ENCODE measurements at regions not wholly inside any gene's neighbourhood (a gene's known extent, or its start where the extent isn't known, plus 50 kb on each side); places are given as distances from the start of the nearest gene placed in this dataset.

DNA sequence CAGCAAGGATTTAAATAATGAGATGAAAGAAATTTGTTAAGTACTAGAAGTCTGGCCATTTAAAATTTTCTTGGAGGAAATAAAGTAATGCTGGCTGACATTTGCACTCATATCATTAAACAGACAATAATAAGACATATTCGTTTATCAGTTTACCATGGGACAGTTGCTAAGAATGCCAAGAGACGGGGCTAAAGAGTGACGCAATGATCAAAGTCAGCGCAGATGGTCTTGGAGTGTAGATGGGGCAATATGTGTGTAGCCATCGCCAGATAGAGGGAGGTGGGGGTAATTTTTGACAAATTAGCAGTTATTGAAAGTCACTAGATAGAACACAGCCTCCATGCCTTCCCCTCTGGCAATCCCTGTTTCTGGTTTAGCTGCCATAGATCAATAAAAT lies 413.2 kb upstream of the JAG1 start:
- H3K4me1 Mint-ChIP-seq, result no peaks in the 10 kb centered on the region
- no peaks in the 10 kb centered on the region for H3K27me3 Mint-ChIP-seq
- DNase-seq (no peak), ATAC-seq (no peak)
- H3K4me3 Mint-ChIP-seq, result no peak overlapping the region
- H3K9me3 Mint-ChIP-seq, result peaks cover 14 to 23% of the 10 kb centered on the region in 2 donors
- H3K27ac Mint-ChIP-seq, result no peak overlapping the region

DNA sequence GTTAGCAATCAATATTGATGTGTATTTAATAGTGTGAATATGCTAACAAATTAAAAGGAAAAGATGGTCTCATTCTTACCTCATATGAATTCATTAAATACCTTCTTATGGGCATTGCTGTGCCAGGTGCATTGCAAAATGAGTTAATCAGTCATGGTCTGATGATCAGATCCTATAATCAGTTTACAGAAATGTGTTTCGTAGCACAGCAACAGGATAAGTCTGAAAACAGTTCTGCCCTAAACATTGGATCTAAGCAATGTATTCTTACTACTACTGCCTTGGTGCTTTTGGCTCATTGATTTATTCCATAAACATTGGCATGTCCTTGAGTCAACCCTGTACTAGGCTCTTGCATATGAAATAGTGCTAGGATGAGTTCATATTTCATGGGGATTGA lies 417.0 kb upstream of the JAG1 start:
- no peak overlapping the region for H3K27ac Mint-ChIP-seq
- no peak overlapping the region for H3K4me3 Mint-ChIP-seq
- no peaks in the 10 kb centered on the region for H3K27me3 Mint-ChIP-seq
- no peaks in the 10 kb centered on the region for H3K4me1 Mint-ChIP-seq
- peaks cover 8 to 14% of the 10 kb centered on the region in 2 donors for H3K9me3 Mint-ChIP-seq
- ATAC-seq, result no peak
- DNase-seq, result no peak

DNA sequence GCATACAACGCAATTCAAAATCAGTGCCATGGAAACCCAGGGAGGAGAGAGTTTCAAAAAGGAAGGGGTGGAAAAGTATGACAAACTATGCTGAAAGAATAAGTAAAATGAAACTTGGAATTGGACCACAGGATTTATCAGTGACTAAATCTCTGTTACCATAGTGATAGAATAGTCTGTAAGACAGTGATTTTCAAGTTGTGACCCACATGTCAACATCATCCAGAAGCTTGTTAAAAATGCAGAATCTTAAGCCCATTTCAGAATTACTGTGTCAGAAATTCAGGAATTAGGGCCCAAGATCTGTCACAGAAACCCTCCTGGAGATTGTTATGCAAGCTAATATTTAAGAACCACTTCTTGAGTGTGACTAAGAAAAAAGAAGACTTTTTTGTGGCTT lies 417.7 kb upstream of the JAG1 start:
- no peaks in the 10 kb centered on the region for H3K4me1 Mint-ChIP-seq
- no peak for ATAC-seq
- H3K27ac Mint-ChIP-seq, result no peak overlapping the region
- no peak overlapping the region for H3K4me3 Mint-ChIP-seq
- DNase-seq, result no peak
- H3K9me3 Mint-ChIP-seq, result peaks cover 14% of the 10 kb centered on the region in 2 donors
- H3K27me3 Mint-ChIP-seq, result no peaks in the 10 kb centered on the region

GRCh38 chr20:11092151-11092550 lies 418.4 kb upstream of the JAG1 start:
- no peak overlapping the region for H3K27ac Mint-ChIP-seq
- no peaks in the 10 kb centered on the region for H3K4me1 Mint-ChIP-seq
- DNase-seq (no peak), ATAC-seq (no peak)
- H3K9me3 Mint-ChIP-seq, result peaks cover 13 to 14% of the 10 kb centered on the region in 2 donors
- H3K27me3 Mint-ChIP-seq, result no peaks in the 10 kb centered on the region
- H3K4me3 Mint-ChIP-seq, result no peak overlapping the region

DNA sequence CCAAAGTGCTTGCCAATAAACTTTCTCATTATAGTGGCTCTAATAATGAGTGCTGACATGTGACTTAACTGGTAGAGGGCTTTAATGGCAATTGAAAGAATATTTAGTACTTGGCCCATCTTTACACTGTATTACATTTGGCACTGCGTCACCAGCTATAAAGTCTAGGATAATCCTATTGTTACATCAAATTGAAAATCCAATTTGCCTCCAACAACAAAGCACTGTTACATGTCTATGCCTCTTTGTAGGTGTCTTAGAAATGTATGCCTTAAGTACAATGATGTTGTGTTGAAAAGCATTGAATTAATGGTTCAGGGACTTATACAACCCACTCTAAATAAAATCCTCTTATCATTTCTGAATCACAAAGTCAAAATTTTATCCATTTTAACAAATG lies 420.4 kb upstream of the JAG1 start:
- Mint-ChIP-seq H3K27me3 (no peaks in the 10 kb centered on the region), H3K27ac (no peak overlapping the region), H3K4me3 (no peak overlapping the region), H3K4me1 (no peaks in the 10 kb centered on the region), H3K9me3 (peaks cover 6 to 8% of the 10 kb centered on the region in 2 donors)
- ATAC-seq (no peak), DNase-seq (no peak)

GRCh38 chr20:11094711-11095110 lies 420.9 kb upstream of the JAG1 start:
- Mint-ChIP-seq H3K4me1 (no peaks in the 10 kb centered on the region), H3K27ac (no peak overlapping the region), H3K9me3 (peaks cover 6 to 8% of the 10 kb centered on the region in 2 donors), H3K4me3 (no peak overlapping the region), H3K27me3 (no peaks in the 10 kb centered on the region)
- no peak for ATAC-seq
- DNase-seq, result no peak

DNA sequence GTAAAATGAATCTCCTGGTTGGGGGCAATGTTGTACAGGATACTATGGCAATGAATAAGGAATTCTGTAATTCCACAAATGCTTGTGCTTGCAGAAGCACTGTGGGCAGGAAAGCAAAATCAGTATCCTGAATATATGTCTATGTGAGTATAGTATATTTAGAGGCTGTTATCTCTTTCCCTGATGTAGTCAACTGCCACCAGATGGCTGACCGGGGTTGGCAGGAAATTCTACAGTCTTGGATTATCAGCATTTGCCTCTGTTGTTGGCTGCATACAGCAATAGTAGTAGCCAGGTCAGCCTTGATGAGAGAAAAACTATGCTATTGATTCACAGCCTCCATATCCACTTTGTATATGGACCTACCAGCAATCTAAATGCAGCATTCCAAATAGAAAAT lies 425.1 kb upstream of the JAG1 start:
- Mint-ChIP-seq H3K4me3 (no peak overlapping the region), H3K27me3 (no peaks in the 10 kb centered on the region), H3K9me3 (peaks cover 8 to 19% of the 10 kb centered on the region in 2 donors), H3K4me1 (no peaks in the 10 kb centered on the region), H3K27ac (no peak overlapping the region)
- no peak for DNase-seq
- no peak for ATAC-seq

DNA sequence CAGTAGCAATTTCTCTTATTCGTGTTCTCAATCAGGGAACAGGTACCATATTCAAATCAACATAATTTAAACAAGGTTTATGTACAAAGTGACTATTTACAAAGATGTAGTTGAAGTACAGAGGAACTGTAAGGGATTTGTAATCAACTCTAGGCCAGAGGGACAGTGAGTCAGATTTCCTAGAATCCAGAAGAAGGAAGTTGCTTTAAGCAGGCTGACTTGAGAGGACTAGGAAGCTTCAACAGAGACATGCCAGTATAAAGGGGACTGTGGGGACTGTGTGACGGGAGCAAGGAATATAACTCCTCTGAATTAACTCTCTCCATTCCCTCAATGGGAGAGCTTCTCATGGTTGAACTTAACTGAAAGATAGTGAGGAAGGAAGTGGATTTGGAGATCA lies 427.4 kb upstream of the JAG1 start:
- no peaks in the 10 kb centered on the region for H3K27me3 Mint-ChIP-seq
- H3K4me3 Mint-ChIP-seq, result no peak overlapping the region
- H3K27ac Mint-ChIP-seq, result peak overlapping the region in 1 of 2 donors; percentile 85
- DNase-seq (no peak), ATAC-seq (no peak)
- peaks cover 8 to 14% of the 10 kb centered on the region in 2 donors for H3K9me3 Mint-ChIP-seq
- no peaks in the 10 kb centered on the region for H3K4me1 Mint-ChIP-seq

GRCh38 chr20:11101696-11102095 lies 427.9 kb upstream of the JAG1 start:
- Mint-ChIP-seq H3K4me3 (no peak overlapping the region), H3K9me3 (peaks cover 8 to 13% of the 10 kb centered on the region in 2 donors), H3K4me1 (no peaks in the 10 kb centered on the region), H3K27ac (no peak overlapping the region), H3K27me3 (no peaks in the 10 kb centered on the region)
- no peak for DNase-seq
- ATAC-seq, result no peak

DNA sequence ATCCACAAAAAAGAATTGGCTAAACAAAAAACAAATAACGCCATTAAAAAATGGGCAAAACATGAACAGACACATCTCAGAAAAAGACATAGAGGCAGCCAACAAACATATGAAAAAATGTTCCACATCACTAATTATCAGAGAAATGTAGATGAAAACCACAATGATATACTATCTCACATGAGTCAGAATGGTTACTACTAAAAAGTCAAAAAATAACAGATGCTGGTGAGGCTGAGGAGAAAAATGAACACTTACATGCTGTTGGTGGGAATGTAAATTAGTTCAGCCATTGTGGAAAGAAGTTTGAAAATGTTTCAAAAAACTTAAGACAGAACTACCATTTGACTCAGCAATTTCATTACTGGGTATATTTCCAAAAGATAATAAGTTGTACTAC lies 430.1 kb upstream of the JAG1 start:
- Mint-ChIP-seq H3K4me3 (no peak overlapping the region), H3K9me3 (peaks cover 0 to 13% of the 10 kb centered on the region in 2 donors), H3K27ac (no peak overlapping the region), H3K4me1 (no peaks in the 10 kb centered on the region), H3K27me3 (no peaks in the 10 kb centered on the region)
- no peak for ATAC-seq
- DNase-seq, result no peak

GRCh38 chr20:11108102-11108810 lies 434.5 kb upstream of the JAG1 start:
- DNase-seq, result no peak
- Mint-ChIP-seq H3K27me3 (no peaks in the 10 kb centered on the region), H3K4me3 (no peak overlapping the region), H3K4me1 (no peaks in the 10 kb centered on the region), H3K27ac (no peak overlapping the region), H3K9me3 (no peaks in the 10 kb centered on the region)
- no peak for ATAC-seq

DNA sequence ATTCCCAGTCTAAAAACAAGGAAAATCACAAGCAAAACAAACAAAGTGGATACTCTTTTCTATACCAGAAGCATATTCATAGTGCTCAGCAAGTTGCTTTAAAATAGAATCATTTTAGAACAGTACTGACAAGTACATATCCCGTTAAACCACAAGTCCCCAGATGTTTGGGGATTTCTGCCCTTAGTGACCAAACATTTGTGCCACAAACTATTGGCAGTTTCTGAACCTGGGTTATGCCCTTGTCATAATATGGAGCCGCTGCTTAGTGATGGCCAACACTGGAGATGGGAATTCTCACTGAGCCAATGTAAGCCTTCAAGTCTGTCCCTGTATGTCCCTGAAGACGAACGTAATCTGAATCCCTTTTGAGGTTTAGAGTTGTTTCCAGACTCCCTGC lies 436.7 kb upstream of the JAG1 start:
- Mint-ChIP-seq H3K9me3 (peaks cover 0 to 3% of the 10 kb centered on the region in 2 donors), H3K4me1 (no peaks in the 10 kb centered on the region), H3K27me3 (no peaks in the 10 kb centered on the region), H3K4me3 (no peak overlapping the region), H3K27ac (no peak overlapping the region)
- no peak for ATAC-seq
- DNase-seq, result no peak

- no peak for DNase-seq
- Mint-ChIP-seq H3K27ac (no peak overlapping the region), H3K4me3 (no peak overlapping the region), H3K27me3 (no peaks in the 10 kb centered on the region), H3K4me1 (no peaks in the 10 kb centered on the region), H3K9me3 (peaks cover 0 to 4% of the 10 kb centered on the region in 2 donors)
- ATAC-seq, result no peak
These were observed 437.4 kb upstream of the JAG1 start for GRCh38 chr20:11111191-11111590.

DNA sequence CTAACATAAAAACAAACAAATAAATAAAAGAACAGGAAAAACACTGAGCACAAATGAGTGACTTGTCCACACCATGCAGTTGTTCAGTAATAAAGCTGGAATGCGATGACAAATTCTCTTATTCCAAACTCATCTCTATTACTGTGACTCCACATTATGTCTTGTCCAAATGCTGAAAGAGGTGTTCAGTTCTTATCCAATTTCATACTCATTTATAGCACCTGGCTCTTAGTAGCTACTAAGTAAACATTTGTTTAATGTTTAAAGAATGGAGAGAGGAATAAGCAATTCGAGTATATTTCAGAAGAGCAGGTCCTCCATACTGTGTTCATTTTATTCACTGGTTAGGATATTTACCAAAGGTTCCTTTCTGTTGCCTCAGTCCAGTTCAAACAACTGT lies 439.0 kb upstream of the JAG1 start:
- Mint-ChIP-seq H3K4me1 (no peaks in the 10 kb centered on the region), H3K9me3 (peaks cover 0 to 4% of the 10 kb centered on the region in 2 donors), H3K27ac (no peak overlapping the region), H3K4me3 (no peak overlapping the region), H3K27me3 (no peaks in the 10 kb centered on the region)
- DNase-seq (no peak), ATAC-seq (no peak)

GRCh38 chr20:11114382-11114781 lies 440.6 kb upstream of the JAG1 start:
- DNase-seq, result no peak
- Mint-ChIP-seq H3K27ac (no peak overlapping the region), H3K4me1 (no peaks in the 10 kb centered on the region)

DNA sequence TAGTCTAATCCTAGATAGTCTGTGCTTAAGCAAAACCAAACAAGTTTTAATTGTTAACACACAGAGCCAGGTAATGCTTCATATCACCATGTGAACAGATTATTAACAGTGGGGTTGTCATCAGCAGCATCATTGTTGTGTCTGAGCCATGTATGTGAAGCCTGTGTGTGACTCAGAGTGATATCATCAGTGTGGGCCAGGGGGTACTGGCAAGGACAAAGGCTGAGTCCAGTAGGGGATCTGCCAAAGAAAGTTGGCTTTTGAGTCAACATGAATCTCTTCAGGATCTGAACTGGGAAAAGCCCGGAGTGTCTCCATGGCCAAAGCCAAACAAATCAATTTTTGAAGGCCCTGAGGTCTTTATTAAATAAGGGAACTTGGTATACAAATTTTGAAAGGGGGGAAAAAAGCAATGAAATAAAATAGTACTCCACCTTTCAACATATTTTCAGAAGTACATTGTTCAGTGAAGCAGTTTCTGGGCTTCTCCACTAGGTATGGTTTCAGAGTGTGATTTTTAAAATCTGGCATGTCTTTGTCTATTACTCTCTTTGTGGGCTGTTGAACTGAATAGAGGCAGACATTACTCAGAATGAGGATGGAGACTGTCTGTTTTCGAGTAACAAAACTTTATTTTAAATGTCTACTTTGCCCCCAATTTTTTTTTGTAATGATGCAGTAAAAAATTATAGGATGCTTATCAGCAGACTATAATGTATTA lies 444.2 kb upstream of the JAG1 start:
- DNase-seq (no peak), ATAC-seq (no peak)

More at GRCh38 chr20:11114382-11114781, 440.6 kb upstream of the JAG1 start:
- Mint-ChIP-seq H3K9me3 (peaks cover 0 to 4% of the 10 kb centered on the region in 2 donors), H3K27me3 (no peaks in the 10 kb centered on the region), H3K4me3 (no peak overlapping the region)
- ATAC-seq, result no peak

More for the DNA sequence above, 444.2 kb upstream of the JAG1 start:
- H3K4me1 Mint-ChIP-seq, result no peaks in the 10 kb centered on the region
- H3K27me3 Mint-ChIP-seq, result no peaks in the 10 kb centered on the region
- no peak overlapping the region for H3K27ac Mint-ChIP-seq
- peaks cover 0 to 4% of the 10 kb centered on the region in 2 donors for H3K9me3 Mint-ChIP-seq
- no peak overlapping the region for H3K4me3 Mint-ChIP-seq

Measured in stimulated activated naive CD8-positive, alpha-beta T cell treated with anti-CD3 and anti-CD28 coated beads, Interleukin-15, amount 100 ng/mL, for 72 hours (primary cell).